ENCODE measurements at regions not wholly inside any gene's neighbourhood (a gene's known extent, or its start where the extent isn't known, plus 50 kb on each side); places are given as distances from the start of the nearest gene placed in this dataset.
"Not testable (repeated sequence)": the region's sequence is repeated elsewhere in the genome, so short reads cannot be mapped to it uniquely, and the experiment has no call there.

DNA sequence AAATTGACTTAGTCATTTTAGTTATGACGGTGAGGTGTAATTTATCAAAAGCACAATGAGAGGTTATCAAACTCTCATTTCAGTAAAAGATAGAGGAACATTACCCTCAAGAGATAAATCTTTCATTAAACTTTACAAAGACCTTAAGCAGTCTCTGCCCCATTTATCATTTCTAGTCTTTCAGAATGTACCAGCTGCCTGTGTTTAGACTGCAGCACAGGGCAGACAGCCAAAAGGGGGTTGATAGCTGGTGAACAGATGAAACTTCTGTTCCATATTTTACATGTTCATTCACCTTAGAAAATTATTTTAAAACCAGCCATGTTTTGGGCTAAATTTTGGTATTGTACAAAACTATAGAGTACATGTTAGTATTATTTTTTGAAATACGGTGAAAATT is 514.6 kb upstream of the CNTN3 start:
- DNase-seq = peak; percentile 5

DNA sequence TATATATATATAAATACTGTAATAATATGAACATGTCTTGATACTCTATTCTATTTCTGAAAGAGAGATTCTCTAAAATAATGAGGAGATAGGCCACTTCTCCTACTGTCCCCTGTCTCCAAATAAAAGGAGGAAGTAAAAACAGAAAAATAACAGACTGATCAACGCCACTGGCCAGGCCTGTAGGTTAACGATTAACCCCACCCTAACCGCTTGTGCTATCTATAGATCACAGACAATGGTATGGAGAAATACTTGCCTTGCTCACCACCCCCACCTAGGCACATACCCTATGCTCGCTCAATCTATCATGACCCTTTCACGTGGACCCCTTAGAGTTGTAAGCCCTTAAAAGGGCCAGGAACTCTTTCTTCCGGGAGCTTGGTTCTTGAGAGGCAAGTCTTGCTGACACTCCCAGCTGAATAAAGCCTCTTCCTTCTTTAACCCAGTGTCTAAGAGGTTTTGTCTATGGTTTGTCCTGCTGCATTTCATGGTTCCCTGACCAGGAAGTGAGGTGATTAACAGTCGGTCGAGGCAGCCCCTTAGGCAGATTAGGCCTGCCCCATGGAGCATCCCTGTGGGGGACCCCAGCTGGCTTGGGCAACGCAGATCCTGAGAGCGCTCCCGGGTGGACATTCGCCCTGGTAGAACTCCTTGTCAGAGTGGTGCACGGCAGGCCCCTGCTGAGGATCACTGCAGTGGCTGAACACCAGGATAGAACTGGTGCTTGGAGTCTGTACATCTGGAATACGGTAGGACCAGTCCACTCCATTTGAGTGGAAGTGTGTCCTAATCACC is 521.8 kb upstream of the CNTN3 start:
- DNase-seq = no peak

DNA sequence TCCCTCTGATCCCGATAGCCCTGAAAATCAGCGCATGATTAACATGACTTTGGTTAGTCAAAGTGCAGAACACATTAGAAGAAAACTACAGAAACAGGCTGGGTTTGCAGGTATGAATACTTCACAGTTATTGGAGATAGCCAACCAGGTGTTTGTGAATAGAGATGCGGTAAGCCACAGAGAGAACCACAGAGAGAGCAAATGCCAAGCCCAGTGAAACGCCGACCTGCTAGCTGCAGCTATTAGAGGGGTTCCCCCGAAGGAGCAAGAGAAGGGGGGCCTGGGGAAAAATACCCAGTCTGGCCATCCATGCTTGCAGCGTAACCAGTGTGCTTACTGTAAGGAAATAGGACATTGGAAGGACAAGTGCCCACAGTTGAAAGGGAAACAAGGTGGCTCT is 523.9 kb upstream of the CNTN3 start:
- no peak for DNase-seq

DNA sequence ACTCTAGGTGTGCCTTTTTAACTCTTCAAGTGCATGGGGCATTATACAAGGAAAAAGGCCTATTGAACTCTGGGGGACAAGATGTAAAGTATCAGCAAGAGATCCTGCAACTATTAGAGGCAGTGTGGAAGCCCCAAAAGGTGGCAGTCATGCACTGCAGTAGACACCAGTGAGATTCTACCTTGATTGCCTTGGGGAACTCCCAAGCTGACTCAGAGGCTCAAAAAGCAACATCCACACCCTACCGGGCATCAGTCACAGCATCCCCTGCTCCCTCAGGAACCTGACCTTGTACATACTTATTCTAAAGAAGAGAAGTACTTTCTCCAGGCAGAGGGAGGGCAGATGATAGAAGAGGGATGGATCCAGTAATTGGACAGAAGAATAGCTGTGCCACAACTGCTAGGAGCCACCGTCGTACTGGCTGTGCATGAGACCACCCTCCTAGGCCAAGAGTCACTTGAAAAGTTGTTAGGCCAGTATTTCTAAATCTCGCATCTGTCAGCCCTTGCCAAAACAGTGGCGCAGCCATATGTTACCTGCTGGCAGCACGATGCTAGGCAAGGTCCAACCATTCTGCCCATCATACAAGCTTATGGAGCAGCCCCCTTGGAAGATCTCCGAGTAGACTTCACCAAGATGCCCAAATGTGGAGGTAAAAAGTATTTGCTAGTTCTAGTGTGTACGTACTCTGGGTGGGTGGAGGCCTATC is 523.1 kb upstream of the FRG2C start:
- DNase-seq = peak; percentile 0

DNA sequence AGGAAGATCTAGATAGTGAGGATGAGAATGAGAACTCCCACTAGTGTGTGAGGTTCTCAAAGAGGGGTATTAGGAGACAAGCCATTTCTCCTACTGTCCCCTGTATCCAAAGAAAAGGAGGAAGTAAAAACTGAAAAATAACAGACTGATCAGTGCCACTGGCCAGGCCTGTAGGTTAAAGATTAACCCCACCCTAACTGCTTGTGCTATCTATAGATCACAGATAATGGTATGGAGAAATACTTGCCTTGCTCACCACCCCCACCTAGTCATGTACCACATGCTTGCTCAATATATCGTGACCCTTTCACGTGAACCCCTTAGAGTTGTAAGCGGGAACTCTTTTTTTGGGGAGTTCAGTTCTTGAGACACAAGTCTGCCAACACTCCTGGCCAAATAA is 519.7 kb upstream of the FRG2C start:
- no peak for DNase-seq

DNA sequence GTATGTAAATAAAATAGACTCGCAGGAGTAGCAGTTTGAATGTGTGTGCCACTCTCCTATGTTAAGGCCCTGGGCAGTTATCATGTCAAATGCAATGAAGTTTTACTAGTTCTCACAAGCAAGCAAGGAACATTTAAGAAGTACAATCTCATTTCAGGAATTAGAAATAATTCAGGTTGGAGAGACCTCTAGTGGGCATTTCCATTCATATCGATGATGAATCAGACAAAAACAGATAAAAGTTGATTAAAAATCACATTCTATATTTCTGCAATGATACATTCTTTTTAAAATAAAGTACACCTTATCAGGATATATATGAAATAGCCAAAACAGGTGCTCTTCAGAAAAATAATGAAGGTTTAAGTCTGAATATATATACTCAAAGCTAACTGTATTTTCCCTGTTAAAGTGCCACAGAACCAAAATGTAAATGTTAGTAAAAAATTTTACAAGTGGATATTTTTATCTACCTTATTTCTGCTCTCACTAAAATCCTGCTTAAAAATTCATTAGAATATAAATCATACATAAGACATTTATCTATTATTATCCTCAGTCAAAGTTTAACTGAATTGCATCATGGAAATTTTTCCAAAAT is 492.4 kb upstream of the FRG2C start:
- DNase-seq = peak; percentile 2

DNA sequence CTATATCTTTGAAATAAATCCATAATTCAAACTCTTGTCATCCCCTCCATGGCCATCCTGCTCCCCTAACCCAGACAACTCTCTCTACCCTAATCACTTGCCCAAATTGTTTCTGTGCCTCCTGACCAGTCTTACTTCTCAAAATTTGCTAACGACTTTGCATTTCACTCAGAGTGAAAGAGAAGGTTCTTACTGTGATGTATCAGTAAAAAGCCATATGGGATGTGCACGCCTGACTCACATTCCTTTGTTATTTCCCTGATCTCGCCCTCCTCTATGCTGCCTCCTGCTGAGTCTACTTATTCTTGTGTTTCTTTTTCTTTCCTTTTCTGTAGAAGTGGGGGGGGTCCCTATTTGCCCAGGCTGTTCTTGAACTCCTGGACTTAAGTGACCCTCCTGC is 487.2 kb upstream of the FRG2C start:
- no peak for DNase-seq

DNA sequence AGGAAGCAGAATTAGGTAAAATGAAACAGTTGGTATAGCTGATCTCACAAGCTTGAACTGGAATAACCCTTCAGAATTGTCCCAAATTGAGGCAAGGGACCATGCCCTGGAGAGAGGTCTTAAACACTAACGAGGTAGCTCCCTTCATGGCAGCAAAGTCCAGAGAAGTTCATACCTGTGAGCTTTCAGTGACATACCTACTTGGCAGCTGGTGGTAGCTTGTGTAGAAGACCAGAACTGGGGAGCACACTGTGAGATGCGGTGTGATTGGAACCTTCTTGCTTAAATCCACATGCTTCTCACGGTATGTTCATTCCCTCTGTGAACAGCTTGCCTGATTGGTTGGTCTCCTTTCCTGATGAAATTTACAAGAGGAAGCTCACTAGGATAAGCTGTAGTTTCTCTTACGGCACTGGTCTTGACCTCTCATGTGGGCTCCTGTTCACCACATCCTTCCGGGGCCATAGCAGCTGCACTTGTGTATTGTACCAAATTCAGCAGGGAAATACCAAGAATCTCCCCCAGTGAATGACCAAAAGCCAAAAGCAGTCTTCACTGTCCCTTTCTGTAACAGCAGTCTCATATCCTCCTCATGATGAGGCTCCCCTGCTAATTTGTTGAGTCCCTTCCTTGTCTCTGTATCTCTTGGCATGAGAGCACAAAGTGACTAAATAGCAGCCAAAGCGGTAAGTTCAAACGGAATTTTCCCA is 483.7 kb upstream of the FRG2C start:
- no peak for DNase-seq

DNA sequence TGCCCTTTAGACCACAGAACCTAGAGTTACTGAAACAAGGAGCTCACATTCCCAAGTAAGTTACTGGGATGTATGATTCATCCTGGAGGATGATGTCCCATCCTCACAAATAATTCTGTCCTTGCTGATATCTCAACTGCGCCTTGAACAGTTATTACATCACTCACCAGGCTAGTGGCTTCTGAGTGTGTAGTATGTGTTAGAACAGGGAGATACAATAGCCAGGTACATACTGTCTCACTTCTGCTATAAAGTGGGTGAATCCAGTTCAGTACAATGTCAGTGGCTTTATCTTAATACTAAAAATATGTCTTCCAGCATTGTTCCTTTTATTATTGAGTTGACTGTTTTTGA is 483.2 kb upstream of the FRG2C start:
- no peak for DNase-seq

DNA sequence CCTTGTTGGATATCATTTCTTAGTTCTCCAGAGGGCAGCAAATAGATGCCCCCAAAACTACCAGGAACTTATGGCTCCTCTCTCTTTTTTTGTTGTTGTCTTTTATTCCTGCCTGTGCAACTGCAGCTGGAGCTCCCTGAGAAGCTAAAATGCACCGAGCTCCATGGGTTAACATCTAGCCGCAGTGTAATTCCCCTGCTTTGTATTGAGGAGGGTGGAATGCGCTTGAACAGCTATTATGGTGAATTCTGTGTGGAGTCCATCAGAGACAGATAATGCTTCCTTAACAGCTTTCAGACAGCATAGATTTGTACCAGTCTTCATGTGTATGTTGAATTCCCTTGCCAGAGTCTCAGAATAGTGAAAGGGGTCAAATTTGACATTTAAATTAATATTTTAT is 475.2 kb upstream of the FRG2C start:
- DNase-seq = no peak

DNA sequence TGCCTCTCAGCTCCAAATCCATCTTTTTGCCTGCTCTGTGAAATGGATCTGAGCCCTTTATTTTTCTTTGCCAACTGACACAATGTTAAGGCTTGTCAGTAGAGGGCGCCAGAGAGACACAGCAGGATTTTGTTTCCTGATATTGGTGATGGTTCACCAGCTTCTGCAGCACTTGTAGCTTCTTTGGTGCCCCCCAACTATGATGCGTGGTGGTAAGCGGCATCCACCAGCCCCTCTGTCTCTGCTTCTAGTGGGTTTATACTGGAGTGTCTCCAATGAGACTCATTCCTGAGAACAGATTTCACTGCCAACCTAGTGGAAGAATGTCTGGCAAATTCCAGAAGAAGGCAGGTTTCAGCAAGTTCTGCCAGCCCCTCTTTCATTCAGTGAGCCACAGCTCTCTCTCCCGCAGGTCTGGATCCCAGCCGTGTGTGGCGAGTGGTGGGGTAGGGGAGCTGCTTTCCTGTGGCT is 471.9 kb upstream of the FRG2C start:
- peak; percentile 5 for DNase-seq

DNA sequence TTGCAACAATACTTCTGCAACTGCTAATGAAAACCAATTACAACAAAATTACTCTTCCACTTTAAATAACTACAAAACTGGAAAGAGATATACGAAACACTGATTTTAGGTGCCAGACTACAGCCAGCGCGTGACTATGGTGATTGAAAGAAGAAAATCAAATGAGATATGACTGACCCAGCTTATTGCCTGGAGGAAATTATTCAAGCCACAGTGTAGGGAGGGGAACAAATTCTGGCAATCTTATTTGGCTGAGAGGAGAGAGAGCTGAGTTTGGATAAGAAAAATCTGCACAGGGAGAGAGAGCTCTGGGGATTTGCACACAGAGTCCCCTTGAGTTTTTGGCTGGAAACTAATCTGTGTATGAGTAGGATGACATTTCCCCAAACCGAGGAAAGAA is 470.3 kb upstream of the FRG2C start:
- no peak for DNase-seq

DNA sequence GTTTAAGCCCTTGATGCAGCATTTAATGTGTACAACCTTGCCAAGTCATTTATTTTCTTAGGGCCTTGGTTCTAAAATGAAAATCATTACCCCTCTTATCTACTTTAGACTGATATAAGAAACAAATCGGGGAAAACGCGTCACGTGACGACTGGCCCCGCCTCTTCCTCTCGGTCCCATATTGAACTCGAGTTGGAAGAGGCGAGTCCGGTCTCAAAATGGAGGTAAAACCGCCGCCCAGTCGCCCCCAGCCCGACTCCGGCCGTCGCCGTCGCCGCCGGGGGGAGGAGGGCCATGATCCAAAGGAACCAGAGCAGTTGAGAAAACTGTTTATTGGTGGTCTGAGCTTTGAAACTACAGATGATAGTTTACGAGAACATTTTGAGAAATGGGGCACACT is 449.8 kb upstream of the FRG2C start:
- DNase-seq = not testable (repeated sequence)

DNA sequence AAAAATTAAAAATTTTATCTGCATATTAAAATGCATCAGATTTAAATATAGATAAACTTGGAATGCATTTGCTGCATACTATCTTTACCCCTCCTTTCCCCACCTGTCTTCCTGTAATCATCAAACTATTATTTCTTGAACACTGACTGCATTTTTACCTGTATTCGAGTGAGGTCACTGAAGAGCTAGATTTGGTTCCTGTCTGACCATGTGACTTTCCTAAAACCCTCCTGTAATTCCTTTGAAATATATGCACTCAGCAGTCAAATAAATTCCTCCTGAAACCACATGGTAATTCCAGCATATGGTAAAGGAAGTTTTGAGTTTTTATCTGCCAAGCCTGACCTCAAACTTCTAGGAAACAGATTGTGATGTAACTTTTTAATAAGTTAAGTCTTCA is 445.6 kb upstream of the FRG2C start:
- DNase-seq = no peak

DNA sequence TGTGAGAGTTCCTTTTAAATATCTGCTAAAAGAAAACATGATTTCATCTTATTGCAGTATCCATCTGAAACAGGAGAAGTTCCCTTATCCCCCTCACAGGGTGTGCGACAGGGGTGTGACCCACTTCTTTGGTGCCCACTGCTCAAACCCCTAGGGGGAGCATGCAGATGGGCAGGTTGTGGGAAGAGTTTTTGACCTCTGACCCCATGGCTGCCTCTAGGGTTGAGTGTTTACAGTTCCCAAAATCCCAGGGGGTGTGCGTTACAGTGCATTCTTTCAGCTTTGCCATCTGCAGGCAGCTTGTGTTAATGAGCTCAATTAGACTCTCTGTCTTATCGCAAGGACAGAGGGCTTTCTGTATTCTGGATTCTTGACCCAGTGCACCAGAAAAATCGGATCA is 443.2 kb upstream of the FRG2C start:
- no peak for DNase-seq

DNA sequence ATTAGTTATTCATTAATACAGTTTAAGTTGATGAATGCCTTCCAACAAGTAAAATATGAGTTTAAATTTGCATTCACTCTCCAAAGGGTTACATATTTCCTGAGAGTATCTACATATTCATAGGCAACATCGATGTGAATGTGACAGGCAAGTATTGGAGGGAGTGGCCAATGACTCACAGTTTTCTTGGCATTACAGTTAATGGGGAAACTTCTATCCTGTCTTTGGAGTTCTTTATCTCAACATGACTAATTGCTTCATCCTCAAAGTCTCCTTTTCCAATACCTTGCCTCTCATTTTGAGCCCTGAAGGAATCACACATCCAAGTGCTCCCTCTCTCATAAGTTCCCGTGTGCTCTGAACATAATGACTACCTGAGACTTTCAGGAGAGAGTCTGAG is 439.7 kb upstream of the FRG2C start:
- DNase-seq = no peak

DNA sequence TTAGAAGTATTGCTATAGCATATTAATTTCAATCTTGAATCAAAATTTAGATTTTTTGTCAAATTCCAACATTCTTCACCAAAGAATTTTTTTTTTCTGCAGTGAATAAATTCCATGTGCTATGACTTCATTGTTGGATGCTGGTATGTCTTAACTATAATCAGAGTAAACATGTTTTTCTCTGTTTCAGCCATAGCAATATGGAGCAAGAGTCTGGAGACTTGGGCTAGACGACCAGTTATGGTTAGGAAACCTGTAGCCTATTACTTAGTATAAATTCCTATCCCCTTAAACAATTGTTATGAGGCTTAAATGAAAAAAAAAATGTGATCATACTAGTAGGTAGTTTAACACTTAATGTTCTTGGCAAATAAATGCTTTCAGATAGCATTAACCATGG is 431.9 kb upstream of the FRG2C start:
- DNase-seq = no peak

DNA sequence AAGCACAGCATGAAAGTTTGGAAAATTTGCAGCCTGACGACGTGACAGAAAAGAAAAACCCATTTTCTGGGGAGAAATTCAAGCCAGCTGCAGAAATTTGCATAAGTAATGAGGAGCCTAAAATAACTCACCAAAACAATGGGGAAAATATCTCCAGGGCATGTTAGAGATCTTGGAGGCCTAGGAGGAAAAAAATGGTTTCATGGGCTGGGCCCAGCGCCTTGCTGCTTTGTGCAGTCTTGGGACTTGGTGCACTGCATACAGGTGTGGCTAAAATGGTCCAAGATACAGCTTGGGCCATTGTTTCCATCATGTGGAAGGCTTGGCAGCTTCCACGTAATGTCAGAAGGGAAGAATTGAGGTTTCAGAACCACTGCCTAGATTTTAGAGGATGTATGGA is 428.5 kb upstream of the FRG2C start:
- DNase-seq = no peak

DNA sequence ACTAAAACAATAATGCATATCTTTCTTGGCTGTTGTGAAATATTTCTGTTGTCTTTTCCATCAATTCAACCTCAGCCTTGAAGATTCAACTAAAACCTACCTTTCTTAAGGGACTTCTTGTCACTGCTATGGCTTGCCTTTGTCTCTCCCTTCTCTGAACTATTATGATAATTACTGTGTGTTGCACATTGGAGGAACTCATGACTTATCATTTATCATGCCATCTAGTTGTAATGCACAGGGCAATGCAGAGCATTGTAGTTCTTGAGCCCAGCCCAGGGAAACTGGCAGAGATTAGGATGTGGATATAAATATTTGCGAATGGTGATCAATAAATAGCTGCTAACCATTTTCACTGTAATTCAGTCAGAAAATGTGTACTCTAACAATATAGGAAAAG is 427.1 kb upstream of the FRG2C start:
- no peak for DNase-seq

DNA sequence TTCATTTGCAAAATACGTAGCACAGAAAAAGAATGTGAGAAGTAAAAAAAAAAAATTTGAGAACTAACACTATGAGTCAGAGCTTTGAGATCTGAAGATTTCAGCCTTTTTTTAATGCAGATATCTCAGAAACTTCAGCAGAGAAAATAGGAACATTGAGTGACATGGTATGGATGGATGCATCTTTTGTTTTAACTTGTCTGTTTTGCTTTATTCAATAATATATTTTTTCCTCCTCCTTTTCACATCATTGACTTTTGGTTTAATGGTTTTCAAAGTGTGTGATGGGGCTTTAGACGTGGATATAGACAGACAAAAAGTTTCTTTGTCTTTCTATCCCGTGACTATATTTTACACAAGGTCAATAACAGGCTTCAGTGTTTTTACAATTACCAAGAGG is 426.7 kb upstream of the FRG2C start:
- DNase-seq = no peak

DNA sequence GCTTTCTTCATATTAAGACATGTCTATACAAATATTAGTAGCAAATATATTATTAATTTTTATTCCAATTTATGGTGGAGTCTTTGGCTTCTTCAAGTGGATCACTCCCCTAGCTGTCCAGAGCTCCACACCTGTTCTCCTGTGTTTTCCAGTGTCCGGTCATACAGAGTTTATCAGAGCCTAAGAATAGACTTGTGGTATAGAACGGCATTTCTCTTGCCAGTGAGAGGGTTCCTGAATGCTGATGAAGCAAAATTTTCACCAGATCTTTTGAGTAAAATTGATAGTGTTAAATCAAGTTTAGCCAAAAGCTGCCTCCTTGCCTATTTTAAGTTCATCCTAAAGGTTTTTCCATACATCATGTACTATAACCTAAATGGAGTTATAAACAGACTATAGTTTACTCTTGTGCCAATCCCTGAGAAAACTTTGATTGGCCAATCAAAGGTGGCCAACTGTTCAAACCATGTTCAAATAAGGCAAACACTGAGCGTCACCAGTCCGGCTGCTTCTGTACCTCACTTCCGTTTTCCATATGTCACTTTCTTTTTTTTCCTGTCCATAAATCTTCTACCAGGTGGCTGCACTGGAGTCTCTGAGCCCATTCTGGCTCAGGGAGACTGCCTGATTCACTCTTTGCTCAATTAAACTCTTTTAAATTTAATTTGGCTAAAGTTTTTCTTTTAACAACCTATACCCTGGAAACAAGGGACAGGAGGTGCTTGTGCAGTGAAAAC is 422.7 kb upstream of the FRG2C start:
- not testable (repeated sequence) for DNase-seq

DNA sequence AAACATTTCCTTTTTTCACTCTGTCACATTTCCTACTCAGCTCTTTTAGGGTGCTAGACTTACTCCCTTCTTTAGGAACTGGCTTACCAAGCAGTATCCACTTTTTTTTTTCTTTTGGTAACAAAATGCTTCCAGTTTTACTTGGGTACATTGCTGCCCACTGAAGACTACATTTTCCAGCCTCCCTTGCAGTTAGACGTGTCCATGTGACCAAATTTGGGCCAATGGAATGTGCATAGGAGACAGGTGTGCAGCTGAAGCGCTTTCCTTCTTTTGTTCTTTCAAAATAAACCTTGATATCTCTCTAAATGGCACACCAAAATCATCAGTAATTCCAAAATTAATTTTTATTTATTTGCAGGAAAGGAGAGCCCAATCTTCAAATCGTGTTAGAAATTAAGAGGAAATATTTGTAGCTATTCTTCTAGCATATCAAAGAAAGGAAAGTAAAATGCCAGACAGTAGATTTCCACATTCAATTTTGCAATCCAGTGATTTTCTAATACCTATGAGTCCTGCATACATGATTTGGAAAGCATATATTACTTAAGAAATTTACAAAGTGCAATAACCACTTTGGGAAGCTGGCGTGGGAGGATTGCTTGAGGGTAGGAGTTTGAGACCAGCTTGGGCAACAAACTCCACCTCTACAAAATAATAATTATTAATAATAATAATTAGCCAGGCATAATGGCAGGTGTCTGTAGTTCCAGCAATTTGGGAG is 422.0 kb upstream of the FRG2C start:
- no peak for DNase-seq

Data from COR-L47 (cell line).